WERI-Rb-1 (cell line): ENCODE measurements at regions not wholly inside any gene's neighbourhood (a gene's known extent, or its start where the extent isn't known, plus 50 kb on each side); places are given as distances from the start of the nearest gene placed in this dataset.

Experiments used
- DNase-seq: peaks from one replicate; pipeline ENCODE4 v3.0.0-alpha.2; 2020
- H3K27ac ChIP-seq: fragments of 250-450 bp; sonication (Bioruptor Pico); 2 replicates; pipeline ENCODE4 v1.5.1; 2020; ENCODE audit warnings: mild to moderate bottlenecking, moderate library complexity
- H3K27me3 ChIP-seq: fragments of 250-450 bp; sonication (Bioruptor Pico); 2 replicates; pipeline ENCODE4 v1.5.1; 2021; ENCODE audit warnings: mild to moderate bottlenecking, low read depth, moderate library complexity; ENCODE audit not compliant: insufficient read depth, severe bottlenecking
- H3K36me3 ChIP-seq: fragments of 250-450 bp; sonication (Bioruptor Pico); 2 replicates; pipeline ENCODE4 v1.5.1; 2020; ENCODE audit warnings: mild to moderate bottlenecking, moderate library complexity
- H3K4me3 ChIP-seq: 2 replicates; pipeline ENCODE4 v1.5.1; 2011; ENCODE audit warnings: low read depth, mild to moderate bottlenecking, control low read depth, low read length
- H3K9me3 ChIP-seq: fragments of 250-450 bp; sonication (Bioruptor Pico); 2 replicates; pipeline ENCODE4 v1.5.1; 2021; ENCODE audit warnings: mild to moderate bottlenecking, moderate library complexity; ENCODE audit not compliant: severe bottlenecking
- CTCF ChIP-seq: IDR thresholded peaks from 2 replicates; pipeline ENCODE4 v1.5.1; 2011; ENCODE audit warnings: low read depth, mild to moderate bottlenecking, control low read depth, inconsistent platforms, low read length

- H3K4me3 ChIP-seq: no peak overlapping the region
- no peak for DNase-seq
- H3K27me3 ChIP-seq: peaks cover 57% of the 10 kb centered on the region
- H3K9me3 ChIP-seq: no peaks in the 10 kb centered on the region
- no peak overlapping the region for H3K27ac ChIP-seq
- no peaks in the 10 kb centered on the region for H3K36me3 ChIP-seq
- no peak for TF ChIP-seq CTCF
Observed at GRCh38 chr17:33749171-33749570, 456.1 kb upstream of the ASIC2 start.

- peak; percentile 58 for DNase-seq
- TF ChIP-seq CTCF: peak; percentile 75
- no peak overlapping the region for H3K4me3 ChIP-seq
Observed at GRCh38 chr17:33750943-33751701, 458.0 kb upstream of the ASIC2 start.

GRCh38 chr17:33751702-33752065 lies 458.6 kb upstream of the ASIC2 start:
- peaks cover 66% of the 10 kb centered on the region for H3K27me3 ChIP-seq
- peak; percentile 13 for DNase-seq
- H3K27ac ChIP-seq: no peak overlapping the region
- H3K4me3 ChIP-seq: no peak overlapping the region
- H3K36me3 ChIP-seq: no peaks in the 10 kb centered on the region
- TF ChIP-seq CTCF: no peak
- H3K9me3 ChIP-seq: peaks cover 11% of the 10 kb centered on the region

More at GRCh38 chr17:33750943-33751701, 458.0 kb upstream of the ASIC2 start:
- peaks cover 64% of the 10 kb centered on the region for H3K27me3 ChIP-seq
- peaks cover 11% of the 10 kb centered on the region for H3K9me3 ChIP-seq
- no peaks in the 10 kb centered on the region for H3K36me3 ChIP-seq
- H3K27ac ChIP-seq: no peak overlapping the region

DNA sequence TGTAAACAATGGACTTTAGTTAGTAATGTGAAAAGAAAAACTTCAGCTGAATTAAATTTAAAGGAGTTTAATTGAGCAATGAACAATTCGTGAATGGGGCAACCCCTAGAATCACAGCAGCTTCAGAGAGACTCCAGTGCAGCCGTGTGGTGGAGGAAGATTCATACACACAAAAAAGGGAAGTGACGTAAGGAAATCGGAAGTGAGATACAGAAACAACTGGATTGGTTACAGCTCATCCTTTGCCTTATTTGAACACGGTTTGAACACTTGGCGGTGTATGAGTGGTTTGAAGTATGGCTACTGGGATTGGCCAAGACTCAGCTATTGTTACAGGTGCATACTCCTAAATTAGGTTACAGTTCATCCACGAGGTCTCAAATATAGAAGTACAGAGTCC lies 460.4 kb upstream of the ASIC2 start:
- Histone ChIP-seq H3K9me3 (peaks cover 11% of the 10 kb centered on the region), H3K27ac (no peak overlapping the region), H3K36me3 (no peaks in the 10 kb centered on the region), H3K4me3 (no peak overlapping the region), H3K27me3 (peaks cover 67% of the 10 kb centered on the region)
- no peak for TF ChIP-seq CTCF
- no peak for DNase-seq

- H3K27ac ChIP-seq: no peak overlapping the region
- DNase-seq: no peak
- peaks cover 11% of the 10 kb centered on the region for H3K9me3 ChIP-seq
- H3K27me3 ChIP-seq: peaks cover 47% of the 10 kb centered on the region
- no peak overlapping the region for H3K4me3 ChIP-seq
- no peaks in the 10 kb centered on the region for H3K36me3 ChIP-seq
- TF ChIP-seq CTCF: no peak
Observed at GRCh38 chr17:33756021-33756420, 462.9 kb upstream of the ASIC2 start.

GRCh38 chr17:33765871-33766270 lies 472.8 kb upstream of the ASIC2 start:
- Histone ChIP-seq H3K27ac (no peak overlapping the region), H3K9me3 (no peaks in the 10 kb centered on the region), H3K27me3 (peaks cover 46% of the 10 kb centered on the region), H3K4me3 (no peak overlapping the region), H3K36me3 (no peaks in the 10 kb centered on the region)
- DNase-seq: no peak
- TF ChIP-seq CTCF: no peak
